ENCODE measurements at regions not wholly inside any gene's neighbourhood (a gene's known extent, or its start where the extent isn't known, plus 50 kb on each side); places are given as distances from the start of the nearest gene placed in this dataset.
"Not testable (repeated sequence)": the region's sequence is repeated elsewhere in the genome, so short reads cannot be mapped to it uniquely, and the experiment has no call there.

DNA sequence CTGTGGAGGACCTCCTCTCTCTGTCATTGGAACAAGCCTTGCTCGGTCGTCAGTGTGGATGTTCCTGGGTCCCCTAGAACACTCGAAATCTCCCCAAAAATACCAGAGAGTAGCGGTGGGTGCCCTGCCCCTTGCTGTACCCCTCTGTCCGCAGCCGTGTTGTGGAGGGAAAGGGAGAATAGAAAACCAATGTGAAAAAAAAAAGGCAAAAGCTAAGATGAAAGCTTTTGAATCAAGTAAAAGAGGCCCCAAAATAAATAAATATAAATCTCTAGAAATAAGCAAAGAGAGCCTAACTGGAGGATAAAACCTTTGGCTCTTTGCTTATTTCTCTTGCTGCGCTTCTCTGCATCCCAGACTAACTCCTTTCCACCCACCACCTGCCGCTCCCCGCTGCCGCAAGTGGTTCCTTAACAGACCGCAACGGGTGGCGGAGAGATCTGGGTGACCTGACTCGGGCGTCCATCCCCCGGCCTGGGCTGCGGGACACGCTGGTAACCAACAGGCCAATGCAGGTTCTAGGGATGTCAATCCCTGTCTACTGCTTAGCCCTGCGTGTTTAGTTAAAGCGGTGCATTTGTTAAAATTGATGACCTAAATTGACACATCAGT, 110.0 kb downstream of the GPX5 start:
- H3K4me2 ChIP-seq (ENCODE audit: unreplicated experiment) = peak overlapping the region; percentile 71
- H3K27ac ChIP-seq = no peak overlapping the region
- no peaks in the 10 kb centered on the region for H3F3A ChIP-seq (ENCODE audit: insufficient read depth)
- no peak overlapping the region for H3K9ac ChIP-seq
- peak; percentile 4 for DNase-seq
- H3K4me3 ChIP-seq = peak overlapping the region; percentile 64
- peaks cover 40% of the 10 kb centered on the region for H3K27me3 ChIP-seq (replicated peaks; ENCODE audit: insufficient read depth)
- no peaks in the 10 kb centered on the region for H3K4me1 ChIP-seq (ENCODE audit: insufficient read depth)
- H3K79me2 ChIP-seq (ENCODE audit: insufficient read depth) = no peaks in the 10 kb centered on the region
- no peaks in the 10 kb centered on the region for H3K9me3 ChIP-seq (ENCODE audit: low read depth)
- in situ Hi-C loops (cut with MboI) = no loop called here
- no peak for TF ChIP-seq EZH2phosphoT487 (IDR thresholded peaks at IDR 0.05; ENCODE audit: insufficient read depth, low read depth)
- no peak for TF ChIP-seq EZH2 (IDR thresholded peaks at IDR 0.05; ENCODE audit: insufficient read depth, poor library complexity, severe bottlenecking)
- H4K20me1 ChIP-seq (ENCODE audit: insufficient read depth) = no peaks in the 10 kb centered on the region
- WGBS, 2 experiments (ENCODE audit: low coverage in 1 of 2, low lambda C conversion rate in 2 of 2, missing lambda C conversion rate in 2 of 2) = 3 to 5% methylated on average over 20 of the region's 20 CpGs
- H3K36me3 ChIP-seq (ENCODE audit: low read depth) = no peaks in the 10 kb centered on the region
- no peaks in the 10 kb centered on the region for H3K9me2 ChIP-seq (ENCODE audit: insufficient read depth)
- H2AFZ ChIP-seq = peak overlapping the region; percentile 76

- Histone ChIP-seq H3K79me2 (ENCODE audit: insufficient read depth) (no peaks in the 10 kb centered on the region), H3K4me1 (ENCODE audit: insufficient read depth) (no peaks in the 10 kb centered on the region), H3F3A (ENCODE audit: insufficient read depth) (peaks cover 6% of the 10 kb centered on the region; the same call in 1 of the 2 replicates), H3K9ac (no peak overlapping the region), H3K27me3 (replicated peaks; ENCODE audit: insufficient read depth) (peaks cover 30% of the 10 kb centered on the region), H2AFZ (no peak overlapping the region), H3K9me2 (ENCODE audit: insufficient read depth) (no peaks in the 10 kb centered on the region), H3K4me2 (ENCODE audit: unreplicated experiment) (no peak overlapping the region), H3K36me3 (ENCODE audit: low read depth) (no peaks in the 10 kb centered on the region), H4K20me1 (ENCODE audit: insufficient read depth) (no peaks in the 10 kb centered on the region), H3K4me3 (no peak overlapping the region), H3K27ac (no peak overlapping the region), H3K9me3 (ENCODE audit: low read depth) (no peaks in the 10 kb centered on the region)
- in situ Hi-C loops (cut with MboI) = no loop called here
- no peak for TF ChIP-seq EZH2 (IDR thresholded peaks at IDR 0.05; ENCODE audit: insufficient read depth, poor library complexity, severe bottlenecking)
- DNase-seq = no peak
- WGBS, 2 experiments (ENCODE audit: low coverage in 1 of 2, low lambda C conversion rate in 2 of 2, missing lambda C conversion rate in 2 of 2) = 68 to 72% methylated on average over 21 of the region's 21 CpGs
Measured at GRCh38 chr6:28638787-28639430, 113.2 kb downstream of the GPX5 start.

DNA sequence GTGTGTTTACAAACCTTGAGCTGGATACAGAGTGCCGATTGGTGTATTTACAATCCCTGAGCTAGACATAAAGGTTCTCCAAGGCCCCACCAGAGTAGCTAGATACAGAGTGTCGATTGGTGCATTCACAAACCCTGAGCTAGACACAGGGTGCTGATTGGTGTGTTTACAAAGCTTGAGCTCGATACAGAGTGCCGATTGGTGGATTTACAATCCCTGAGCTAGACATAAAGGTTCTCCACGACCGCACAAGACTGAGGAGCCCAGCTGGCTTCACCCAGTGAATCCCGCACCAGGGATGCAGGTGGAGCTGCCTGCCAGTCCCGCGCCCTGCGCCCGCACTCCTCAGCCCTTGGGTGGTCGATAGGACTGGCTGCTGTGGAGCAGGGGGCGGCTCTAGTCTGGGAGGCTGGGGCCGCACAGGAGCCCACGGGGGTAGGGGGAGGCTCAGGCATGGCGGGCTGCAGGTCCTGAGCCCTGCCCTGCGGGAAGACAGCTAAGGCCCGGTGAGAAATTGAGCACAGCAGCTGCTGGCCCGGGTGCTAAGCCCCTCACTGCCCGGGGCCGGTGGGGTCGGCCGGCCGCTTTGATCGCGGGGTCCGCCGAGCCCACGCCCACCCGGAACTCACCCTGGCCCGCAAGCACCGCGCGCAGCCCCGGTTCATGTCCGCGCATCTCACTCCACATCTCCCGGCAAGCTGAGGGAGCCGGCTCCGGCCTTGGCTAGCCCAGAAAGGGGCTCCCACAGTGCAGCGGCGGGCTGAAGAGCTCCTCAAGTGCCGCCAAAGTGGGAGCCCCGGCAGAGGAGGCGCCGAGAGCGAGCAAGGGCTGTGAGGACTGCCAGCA, 114.0 kb downstream of the GPX5 start:
- H4K20me1 ChIP-seq (ENCODE audit: insufficient read depth); H3K4me3 ChIP-seq; H3K79me2 ChIP-seq (ENCODE audit: insufficient read depth); H3K9ac ChIP-seq; H3K4me2 ChIP-seq (ENCODE audit: unreplicated experiment); H3K9me3 ChIP-seq (ENCODE audit: low read depth); H3K4me1 ChIP-seq (ENCODE audit: insufficient read depth); DNase-seq; in situ Hi-C loops (cut with MboI); H3K9me2 ChIP-seq (ENCODE audit: insufficient read depth); H3K27ac ChIP-seq; H3K36me3 ChIP-seq (ENCODE audit: low read depth); H2AFZ ChIP-seq: not testable (repeated sequence)
- WGBS, 2 experiments (ENCODE audit: low coverage in 1 of 2, low lambda C conversion rate in 2 of 2, missing lambda C conversion rate in 2 of 2) = 81 to 83% methylated on average over 23 to 42 of the region's 47 CpGs
- H3F3A ChIP-seq (ENCODE audit: insufficient read depth) = peaks cover 13% of the 10 kb centered on the region
- H3K27me3 ChIP-seq (replicated peaks; ENCODE audit: insufficient read depth) = peaks cover 26% of the 10 kb centered on the region

DNA sequence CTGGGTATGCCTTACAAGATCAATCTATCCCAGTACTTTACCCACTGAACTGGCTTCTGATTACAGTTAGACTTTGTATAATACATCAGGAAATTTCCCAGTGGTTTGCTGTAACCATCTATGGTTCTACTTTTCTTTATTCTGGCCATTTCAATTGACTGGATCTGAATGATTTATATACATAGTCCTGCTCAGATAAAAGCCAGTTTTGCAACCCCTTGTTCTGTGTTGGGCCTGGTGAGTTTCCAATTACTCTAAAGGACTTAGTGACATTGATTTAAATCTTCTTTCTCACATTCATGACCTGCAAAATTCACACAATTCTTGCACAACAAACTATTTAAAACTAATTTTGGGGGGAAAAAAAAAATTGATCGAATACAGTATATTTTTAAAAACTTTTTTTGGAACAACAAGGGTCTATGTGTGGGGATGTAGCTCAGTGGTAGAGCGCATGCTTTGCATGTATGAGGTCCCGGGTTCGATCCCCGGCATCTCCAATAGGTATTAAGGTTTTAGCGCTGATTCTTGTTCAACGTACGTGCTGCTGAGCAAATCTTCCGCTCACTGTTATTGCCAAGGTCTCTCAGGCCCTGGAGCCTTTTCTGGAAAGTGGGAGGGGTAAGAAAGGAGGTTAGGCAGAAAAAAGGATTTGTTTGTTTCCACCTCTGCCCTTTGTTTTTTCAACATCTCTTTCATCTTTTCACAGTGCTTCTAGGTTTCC, 117.5 kb downstream of the GPX5 start:
- Histone ChIP-seq H3K4me3 (peak overlapping the region; percentile 45; the same call in 1 of the 2 replicates), H3K79me2 (ENCODE audit: insufficient read depth) (no peaks in the 10 kb centered on the region), H3K36me3 (ENCODE audit: low read depth) (no peaks in the 10 kb centered on the region), H3K4me2 (ENCODE audit: unreplicated experiment) (no peak overlapping the region), H4K20me1 (ENCODE audit: insufficient read depth) (no peaks in the 10 kb centered on the region), H3K27me3 (replicated peaks; ENCODE audit: insufficient read depth) (no peaks in the 10 kb centered on the region), H3F3A (ENCODE audit: insufficient read depth) (peaks cover 13% of the 10 kb centered on the region), H3K9me3 (ENCODE audit: low read depth) (no peaks in the 10 kb centered on the region), H3K4me1 (ENCODE audit: insufficient read depth) (no peaks in the 10 kb centered on the region), H3K9ac (no peak overlapping the region), H2AFZ (no peak overlapping the region), H3K27ac (peak overlapping the region; percentile 37; the same call in 1 of the 2 replicates), H3K9me2 (ENCODE audit: insufficient read depth) (no peaks in the 10 kb centered on the region)
- peak; percentile 73 for DNase-seq
- TF ChIP-seq EZH2 (IDR thresholded peaks at IDR 0.05; ENCODE audit: insufficient read depth, poor library complexity, severe bottlenecking) = no peak
- in situ Hi-C loops (cut with MboI) = no loop called here
- WGBS, 2 experiments (ENCODE audit: low coverage in 1 of 2, low lambda C conversion rate in 2 of 2, missing lambda C conversion rate in 2 of 2) = 5 to 7% methylated on average over 9 of the region's 9 CpGs

Measured in GM23248 (cell line).